ENCODE measurements at regions not wholly inside any gene's neighbourhood (a gene's known extent, or its start where the extent isn't known, plus 50 kb on each side); places are given as distances from the start of the nearest gene placed in this dataset.

GRCh38 chr7:91644256-91644655, 236.2 kb downstream of the MTERF1 start:
- DNase-seq: no peak

- no peak for DNase-seq
Measured at GRCh38 chr7:91645542-91645941, 235.0 kb downstream of the MTERF1 start.

GRCh38 chr7:91651986-91652385, 228.5 kb downstream of the MTERF1 start:
- DNase-seq: no peak

GRCh38 chr7:91653286-91653685, 227.2 kb downstream of the MTERF1 start:
- no peak for DNase-seq

GRCh38 chr7:91655656-91656055, 224.8 kb downstream of the MTERF1 start:
- no peak for DNase-seq

GRCh38 chr7:91656541-91657482, 223.7 kb downstream of the MTERF1 start:
- no peak for DNase-seq

GRCh38 chr7:91657483-91658071, 222.9 kb downstream of the MTERF1 start:
- DNase-seq: no peak

- DNase-seq: no peak
Measured at GRCh38 chr7:91659096-91659495, 221.4 kb downstream of the MTERF1 start.

- no peak for DNase-seq
Measured at GRCh38 chr7:91660734-91661356, 219.7 kb downstream of the MTERF1 start.

GRCh38 chr7:91661727-91662126, 218.8 kb downstream of the MTERF1 start:
- no peak for DNase-seq

- DNase-seq: no peak
Measured at GRCh38 chr7:91668217-91668616, 212.3 kb downstream of the MTERF1 start.

GRCh38 chr7:91671245-91671644, 209.3 kb downstream of the MTERF1 start:
- no peak for DNase-seq

GRCh38 chr7:91674470-91674869, 206.0 kb downstream of the MTERF1 start:
- no peak for DNase-seq

GRCh38 chr7:91681718-91682117, 198.8 kb downstream of the MTERF1 start:
- DNase-seq: no peak

- no peak for DNase-seq
Measured at GRCh38 chr7:91683823-91684222, 196.7 kb downstream of the MTERF1 start.

- no peak for DNase-seq
Measured at GRCh38 chr7:91685544-91685943, 195.0 kb downstream of the MTERF1 start.

- no peak for DNase-seq
Measured at GRCh38 chr7:91690541-91691070, 189.9 kb downstream of the MTERF1 start.

GRCh38 chr7:91691865-91692264, 188.6 kb downstream of the MTERF1 start:
- no peak for DNase-seq

GRCh38 chr7:91692800-91693199, 187.7 kb downstream of the MTERF1 start:
- no peak for DNase-seq

- DNase-seq: no peak
Measured at GRCh38 chr7:91694351-91694841, 186.1 kb downstream of the MTERF1 start.

GRCh38 chr7:91710881-91711280, 169.6 kb downstream of the MTERF1 start:
- DNase-seq: no peak

- DNase-seq: no peak
Measured at GRCh38 chr7:91713669-91714068, 166.8 kb downstream of the MTERF1 start.

- no peak for DNase-seq
Measured at GRCh38 chr7:91717681-91718470, 162.6 kb downstream of the MTERF1 start.
